ENCODE measurements at regions not wholly inside any gene's neighbourhood (a gene's known extent, or its start where the extent isn't known, plus 50 kb on each side); places are given as distances from the start of the nearest gene placed in this dataset.

DNA sequence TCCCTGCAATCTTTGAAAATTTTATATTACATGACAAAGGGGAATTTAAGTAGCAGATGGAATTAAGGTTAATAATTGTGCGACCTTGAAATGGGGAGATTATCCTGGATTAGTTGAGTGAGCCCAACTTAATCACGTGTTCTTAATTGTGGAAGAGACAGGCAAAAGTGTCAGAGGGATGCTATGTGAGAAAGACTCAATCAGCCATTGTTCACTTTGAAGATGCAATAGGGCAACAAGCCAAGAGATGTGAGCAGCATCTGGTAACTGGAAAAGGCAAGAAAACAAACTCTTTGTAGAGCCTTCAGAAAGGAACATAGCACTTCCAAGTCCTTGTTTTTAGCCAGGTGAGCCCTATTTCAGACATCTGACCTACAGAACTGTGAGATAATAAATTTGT lies 247.7 kb downstream of the SLITRK1 start:
- no peak for TF ChIP-seq POLR2A (IDR thresholded peaks at IDR 0.05)
- TF ChIP-seq, protein P1, sequence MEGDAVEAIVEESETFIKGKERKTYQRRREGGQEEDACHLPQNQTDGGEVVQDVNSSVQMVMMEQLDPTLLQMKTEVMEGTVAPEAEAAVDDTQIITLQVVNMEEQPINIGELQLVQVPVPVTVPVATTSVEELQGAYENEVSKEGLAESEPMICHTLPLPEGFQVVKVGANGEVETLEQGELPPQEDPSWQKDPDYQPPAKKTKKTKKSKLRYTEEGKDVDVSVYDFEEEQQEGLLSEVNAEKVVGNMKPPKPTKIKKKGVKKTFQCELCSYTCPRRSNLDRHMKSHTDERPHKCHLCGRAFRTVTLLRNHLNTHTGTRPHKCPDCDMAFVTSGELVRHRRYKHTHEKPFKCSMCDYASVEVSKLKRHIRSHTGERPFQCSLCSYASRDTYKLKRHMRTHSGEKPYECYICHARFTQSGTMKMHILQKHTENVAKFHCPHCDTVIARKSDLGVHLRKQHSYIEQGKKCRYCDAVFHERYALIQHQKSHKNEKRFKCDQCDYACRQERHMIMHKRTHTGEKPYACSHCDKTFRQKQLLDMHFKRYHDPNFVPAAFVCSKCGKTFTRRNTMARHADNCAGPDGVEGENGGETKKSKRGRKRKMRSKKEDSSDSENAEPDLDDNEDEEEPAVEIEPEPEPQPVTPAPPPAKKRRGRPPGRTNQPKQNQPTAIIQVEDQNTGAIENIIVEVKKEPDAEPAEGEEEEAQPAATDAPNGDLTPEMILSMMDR (IDR thresholded peaks at IDR 0.05), result no peak
